PC-9 (cell line): ENCODE measurements at regions not wholly inside any gene's neighbourhood (a gene's known extent, or its start where the extent isn't known, plus 50 kb on each side); places are given as distances from the start of the nearest gene placed in this dataset.

Experiments
- BruUV-seq: library from RNA; stranded (reverse); fragments of 400-500 nt; replicated peaks from 2 replicates; lab custom pipeline; 2021; lab: Mats Ljungman, UMichigan
- CTCF ChIA-PET: fragments of 300-600 bp; sonication (Branson Sonifier 250); formaldehyde crosslinking; loops from one replicate; lab custom pipeline; 2022; ENCODE audit warnings: antibody characterized with exemption; lab: Charles Lee
- POLR2A ChIA-PET: fragments of 300-600 bp; sonication (Branson Sonifier 250); formaldehyde crosslinking; loops from one replicate; lab custom pipeline; 2022; ENCODE audit warnings: antibody characterized with exemption; ENCODE audit not compliant: unreplicated experiment; lab: Charles Lee
- DNase-seq, 2 experiments: peaks; one replicate each; pipeline versions ENCODE4 v3.0.0 to v3.0.0-alpha.2; 2015 to 2022; ENCODE audit warnings: mixed read lengths in 1 of 2
- H2AFZ ChIP-seq: fragments of 200-600 bp; sonication (generic); 2 replicates; pipeline ENCODE4 v1.8.1; 2017; ENCODE audit warnings: antibody characterized with exemption
- H3F3A ChIP-seq: fragments of 200-600 bp; sonication (generic); 2 replicates; pipeline ENCODE4 v1.8.1; 2017; ENCODE audit warnings: antibody characterized with exemption, mild to moderate bottlenecking, low read depth; ENCODE audit not compliant: insufficient read depth
- H3K27ac ChIP-seq: fragments of 200-600 bp; sonication (generic); 2 replicates; pipeline ENCODE4 v1.6.1; 2016; ENCODE audit warnings: mixed run types
- H3K27me3 ChIP-seq: fragments of 200-600 bp; sonication (generic); 2 replicates; pipeline ENCODE4 v1.6.1; 2016; ENCODE audit warnings: low read depth, mixed run types; ENCODE audit not compliant: insufficient read depth
- H3K36me3 ChIP-seq: fragments of 200-600 bp; sonication (generic); 2 replicates; pipeline ENCODE4 v1.6.1; 2016; ENCODE audit warnings: low read depth, mixed run types
- H3K4me1 ChIP-seq: fragments of 200-600 bp; sonication (generic); replicated peaks from 2 replicates; pipeline ENCODE4 v1.6.1; 2016; ENCODE audit warnings: mixed run types; ENCODE audit not compliant: insufficient read depth
- H3K4me2 ChIP-seq: fragments of 200-600 bp; sonication (generic); 2 replicates; pipeline ENCODE4 v1.6.1; 2017; ENCODE audit warnings: mixed run types
- H3K4me3 ChIP-seq: fragments of 200-600 bp; sonication (generic); 2 replicates; pipeline ENCODE4 v1.6.1; 2016; ENCODE audit warnings: mixed run types
- H3K79me2 ChIP-seq: fragments of 200-600 bp; sonication (generic); 2 replicates; pipeline ENCODE4 v1.6.1; 2017; ENCODE audit warnings: low read depth, mixed run types
- H3K9me2 ChIP-seq: fragments of 200-600 bp; sonication (generic); 2 replicates; pipeline ENCODE4 v1.8.1; 2017; ENCODE audit warnings: mild to moderate bottlenecking; ENCODE audit not compliant: insufficient read depth
- H3K9me3 ChIP-seq: fragments of 200-600 bp; sonication (generic); 2 replicates; pipeline ENCODE4 v1.8.1; 2016; ENCODE audit warnings: low read depth; ENCODE audit not compliant: insufficient read depth
- H4K20me1 ChIP-seq: fragments of 200-600 bp; sonication (generic); 2 replicates; pipeline ENCODE4 v1.8.1; 2017; ENCODE audit not compliant: insufficient read depth
- CTCF ChIP-seq: fragments of 200-600 bp; sonication (generic); conservative IDR thresholded peaks from 2 replicates; pipeline ENCODE4 v1.6.1; 2017; ENCODE audit warnings: mixed run types, antibody characterized with exemption, mild to moderate bottlenecking, moderate library complexity
- EZH2 ChIP-seq: fragments of 200-600 bp; sonication (generic); IDR thresholded peaks from 2 replicates; pipeline ENCODE4 v1.8.0; 2017; ENCODE audit warnings: antibody characterized with exemption, low read depth
- intact Hi-C: fragments of 100-400 bp; cut with micrococcal nuclease; formaldehyde crosslinking; loops from one replicate; pipeline ENCODE4 v1.10.0; 2022; ENCODE audit not compliant: unreplicated experiment

DNA sequence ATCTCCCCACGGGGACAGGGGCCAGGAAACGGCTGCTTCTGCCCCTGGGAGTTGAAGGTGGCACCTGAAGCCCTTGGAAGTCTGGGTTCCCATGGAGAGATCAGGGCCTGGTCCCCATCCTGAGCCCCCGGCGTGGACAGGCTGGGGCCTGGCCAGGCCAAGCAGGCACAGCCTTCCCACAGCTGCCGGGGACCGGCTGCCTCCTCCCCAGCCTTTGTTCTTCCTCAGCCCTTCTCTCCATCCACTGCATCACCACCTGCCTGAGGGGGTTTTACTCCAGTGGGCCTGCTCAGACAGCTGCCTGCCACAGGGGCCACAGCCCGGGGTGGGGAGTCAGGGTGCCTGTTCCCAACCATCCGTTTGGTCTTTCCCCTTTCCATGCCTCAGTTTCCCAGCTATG lies 187.7 kb downstream of the INHBB start:
- CTCF ChIA-PET, result interaction anchor here (1.1 kb wide), 1 partner anchor 12 kb away, joined by 3 read pairs; no protein-coding TSS in a partner anchor
- H3K79me2 ChIP-seq, result no peaks in the 10 kb centered on the region
- peaks cover 6% of the 10 kb centered on the region for H3K4me1 ChIP-seq
- H3K4me3 ChIP-seq, result no peak overlapping the region
- no peak overlapping the region for H3K4me2 ChIP-seq
- no peak for DNase-seq
- H3F3A ChIP-seq, result no peaks in the 10 kb centered on the region
- POLR2A ChIA-PET, result no interaction called here
- no peaks in the 10 kb centered on the region for H3K36me3 ChIP-seq
- H2AFZ ChIP-seq, result no peak overlapping the region
- BruUV-seq, result no TSS peak
- no peaks in the 10 kb centered on the region for H3K9me3 ChIP-seq
- H4K20me1 ChIP-seq, result no peaks in the 10 kb centered on the region
- no peaks in the 10 kb centered on the region for H3K9me2 ChIP-seq
- intact Hi-C loops, result no loop called here
- no peaks in the 10 kb centered on the region for H3K27me3 ChIP-seq
- no peak for TF ChIP-seq EZH2
- TF ChIP-seq CTCF, result no peak
- H3K27ac ChIP-seq, result no peak overlapping the region

DNA sequence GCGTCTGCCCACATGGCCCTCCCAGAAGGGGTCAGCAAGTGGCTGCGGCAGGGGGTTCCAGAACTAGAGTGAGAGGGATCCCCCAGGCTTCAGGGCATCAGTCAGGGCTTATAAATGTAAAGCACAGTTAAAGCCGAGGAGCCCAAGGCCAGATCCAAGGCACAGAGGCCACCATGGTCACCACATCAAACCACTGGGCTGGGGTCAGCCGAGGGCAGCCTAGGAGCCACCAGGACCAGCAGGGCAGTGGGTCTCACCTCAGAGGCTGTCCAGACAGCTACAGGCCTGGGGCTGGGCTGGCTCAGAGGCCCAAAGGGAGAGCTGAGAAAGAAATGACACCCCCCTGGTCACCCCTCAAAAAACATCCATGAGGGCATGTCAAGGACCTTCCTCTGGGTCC lies 188.5 kb downstream of the INHBB start:
- POLR2A ChIA-PET, result no interaction called here
- Histone ChIP-seq H3K9me2 (no peaks in the 10 kb centered on the region), H3K4me3 (no peak overlapping the region), H3K27me3 (no peaks in the 10 kb centered on the region), H3K36me3 (no peaks in the 10 kb centered on the region), H3K9me3 (no peaks in the 10 kb centered on the region), H3K4me2 (no peak overlapping the region), H3K79me2 (no peaks in the 10 kb centered on the region), H3K4me1 (peaks cover 15% of the 10 kb centered on the region), H2AFZ (no peak overlapping the region), H3F3A (no peaks in the 10 kb centered on the region; the same call in 1 of the 2 replicates), H4K20me1 (no peaks in the 10 kb centered on the region), H3K27ac (no peak overlapping the region)
- intact Hi-C loops, result no loop called here
- BruUV-seq, result no TSS peak
- DNase-seq, result no peak
- CTCF ChIA-PET, result interaction anchor here (1.1 kb wide), 1 partner anchor 13 kb away, joined by 3 read pairs; no protein-coding TSS in a partner anchor
- TF ChIP-seq CTCF, result no peak
- TF ChIP-seq EZH2, result no peak

- Histone ChIP-seq H3K9me2 (no peaks in the 10 kb centered on the region), H3K4me2 (no peak overlapping the region), H3K27me3 (no peaks in the 10 kb centered on the region), H3K4me3 (no peak overlapping the region), H4K20me1 (no peaks in the 10 kb centered on the region), H3K79me2 (no peaks in the 10 kb centered on the region), H3K4me1 (peaks cover 21% of the 10 kb centered on the region), H3F3A (no peaks in the 10 kb centered on the region; the same call in 1 of the 2 replicates), H3K27ac (no peak overlapping the region), H3K36me3 (no peaks in the 10 kb centered on the region), H3K9me3 (no peaks in the 10 kb centered on the region), H2AFZ (no peak overlapping the region)
- CTCF ChIA-PET, result no interaction called here
- intact Hi-C loops, result no loop called here
- POLR2A ChIA-PET, result no interaction called here
- TF ChIP-seq EZH2 (no peak), CTCF (no peak)
- BruUV-seq, result no TSS peak
- DNase-seq, result no peak
Measured at GRCh38 chr2:120535081-120535480, 189.1 kb downstream of the INHBB start.
